B cell (primary cell): ENCODE measurements at regions not wholly inside any gene's neighbourhood (a gene's known extent, or its start where the extent isn't known, plus 50 kb on each side); places are given as distances from the start of the nearest gene placed in this dataset.

ENCODE experiments used
- ATAC-seq: fragments of 200-7000 bp; cut with Tn5 transposase; one replicate; pipeline ENCODE4 v1.10.0; 2021; ENCODE audit warnings: low read depth, mild to moderate bottlenecking, moderate number of reproducible peaks, moderate library complexity
- CTCF ChIA-PET: fragments of 350-600 bp; sonication (Branson Sonifier 250); formaldehyde crosslinking; loops from one replicate; lab custom pipeline; 2021; ENCODE audit warnings: antibody characterized with exemption, inconsistent platforms; lab: Charles Lee
- POLR2A ChIA-PET: fragments of 350-600 bp; sonication (Branson Sonifier 250); formaldehyde crosslinking; loops from one replicate; lab custom pipeline; 2021; ENCODE audit warnings: antibody characterized with exemption; lab: Charles Lee
- DNase-seq: peaks from one replicate; pipeline ENCODE4 v3.0.0; 2013
- H2AFZ ChIP-seq: 2 replicates; pipeline ENCODE4 v1.6.1; 2012; ENCODE audit warnings: mild to moderate bottlenecking, low read depth, low read length; ENCODE audit not compliant: insufficient read depth, poor library complexity, severe bottlenecking
- H3K27ac ChIP-seq, 2 donors: 1 replicate in 1 of 2; 2 replicates in 1 of 2; pipeline ENCODE4 v1.5.1; 2012 to 2013; ENCODE audit warnings: low read length in 2 of 2, mild to moderate bottlenecking in 2 of 2, moderate library complexity in 1 of 2
- H3K27me3 ChIP-seq, 4 experiments: fragments of 200-600 bp in 1 of 4; sonication (generic) in 1 of 4; replicated peaks in 1 of 4; 1 replicate in 2 of 4; 2 replicates in 2 of 4; pipeline versions ENCODE4 v1.6.1 to v1.7.0; 2013 to 2016; ENCODE audit warnings: low read length in 3 of 4, mild to moderate bottlenecking in 2 of 4, mixed read lengths in 1 of 4, moderate library complexity in 1 of 4; ENCODE audit not compliant: insufficient read depth in 4 of 4, control insufficient read depth in 3 of 4; ENCODE audit errors: control extremely low read depth in 1 of 4
- H3K36me3 ChIP-seq, 2 experiments: replicated peaks in 1 of 2; 1 replicate in 1 of 2; 2 replicates in 1 of 2; pipeline versions ENCODE4 v1.6.1 to v1.7.1; 2013; ENCODE audit warnings: low read length in 1 of 2; ENCODE audit not compliant: insufficient read depth in 2 of 2, control insufficient read depth in 1 of 2; ENCODE audit errors: control extremely low read depth in 1 of 2, extremely low read depth in 1 of 2
- H3K4me1 ChIP-seq, 2 donors: fragments of 200-600 bp in 1 of 2; sonication (generic) in 1 of 2; 1 replicate in 1 of 2; 2 replicates in 1 of 2; pipeline versions ENCODE4 v1.5.1 to v1.6.1; 2013 to 2017; ENCODE audit warnings: low read length in 2 of 2; ENCODE audit not compliant: control insufficient read depth in 2 of 2, insufficient read depth in 2 of 2
- H3K4me2 ChIP-seq: replicated peaks from 2 replicates; pipeline ENCODE3; 2012; ENCODE audit warnings: mild to moderate bottlenecking, low read depth, low read length; ENCODE audit not compliant: poor library complexity, severe bottlenecking
- H3K4me3 ChIP-seq, 5 experiments: fragments of 200-600 bp in 1 of 5; sonication (generic) in 1 of 5; 1 replicate in 3 of 5; 2 replicates in 2 of 5; pipeline versions ENCODE4 v1.5.1 to v1.7.0; 2011 to 2016; ENCODE audit warnings: low read length in 4 of 5, mild to moderate bottlenecking in 4 of 5, low read depth in 2 of 5, control low read depth in 1 of 5, moderate library complexity in 1 of 5; ENCODE audit not compliant: insufficient read depth in 1 of 5; ENCODE audit errors: control extremely low read depth in 1 of 5, extremely low read depth in 1 of 5
- H3K79me2 ChIP-seq: fragments of 200-600 bp; sonication (generic); one replicate; pipeline ENCODE4 v1.6.0; 2016; ENCODE audit warnings: low read length; ENCODE audit not compliant: control insufficient read depth, insufficient read depth
- H3K9ac ChIP-seq: fragments of 200-600 bp; sonication (generic); 2 replicates; pipeline ENCODE4 v1.6.1; 2017; ENCODE audit warnings: mild to moderate bottlenecking, low read length, moderate library complexity
- H3K9me3 ChIP-seq, 3 donors: one replicate each; pipeline versions ENCODE4 v1.6.1 to v1.7.1; 2013; ENCODE audit warnings: low read length in 2 of 3; ENCODE audit not compliant: control insufficient read depth in 2 of 3, insufficient read depth in 1 of 3; ENCODE audit errors: control extremely low read depth in 1 of 3
- H4K20me1 ChIP-seq: 2 replicates; pipeline ENCODE4 v1.6.0; 2012; ENCODE audit warnings: mild to moderate bottlenecking, low read length; ENCODE audit not compliant: insufficient read depth, control insufficient read depth, poor library complexity, severe bottlenecking
- H3K27ac Mint-ChIP-seq: one replicate; pipeline ENCODE4 v1.8.0; 2021; ENCODE audit warnings: mixed read lengths
- H3K27me3 Mint-ChIP-seq: one replicate; pipeline ENCODE4 v1.8.0; 2021; ENCODE audit warnings: mixed read lengths
- H3K4me1 Mint-ChIP-seq: one replicate; pipeline ENCODE4 v1.8.0; 2021; ENCODE audit warnings: mixed read lengths
- H3K4me3 Mint-ChIP-seq: one replicate; pipeline ENCODE4 v1.8.0; 2021; ENCODE audit warnings: mixed read lengths
- H3K9me3 Mint-ChIP-seq: one replicate; pipeline ENCODE4 v1.8.0; 2022; ENCODE audit warnings: mixed read lengths; ENCODE audit not compliant: insufficient read depth
- CTCF ChIP-seq: fragments of 200-600 bp; IDR thresholded peaks from one replicate; pipeline ENCODE4 v1.8.0; 2022; ENCODE audit warnings: antibody characterized with exemption, mild to moderate bottlenecking
- EZH2 ChIP-seq: IDR thresholded peaks from 2 replicates; pipeline ENCODE4 v1.6.1; 2012; ENCODE audit warnings: borderline replicate concordance, low read depth, mild to moderate bottlenecking, moderate library complexity, low read length; ENCODE audit not compliant: insufficient read depth, poor library complexity, severe bottlenecking
- WGBS: methylation state at CpG from one replicate; pipeline ENCODE4 v1.1.5; 2013; ENCODE audit warnings: missing lambda C conversion rate; ENCODE audit not compliant: insufficient coverage; 5-methylcytosine and 5-hydroxymethylcytosine counted together
- intact Hi-C: fragments of 100-400 bp; cut with micrococcal nuclease; formaldehyde crosslinking; loops from one replicate; pipeline ENCODE4 v1.10.0; 2022

GRCh38 chr1:29993950-29994349, 729.4 kb downstream of the MATN1 start:
- Histone ChIP-seq H4K20me1 (no peaks in the 10 kb centered on the region), H3K9me3 (peaks cover 5 to 23% (median 7%) of the 10 kb centered on the region in 3 donors), H3K27ac (no peak overlapping the region), H3K4me2 (no peak overlapping the region), H3K4me1 (no peaks in the 10 kb centered on the region), H3K27me3 (no peaks in the 10 kb centered on the region), H3K36me3 (no peaks in the 10 kb centered on the region), H3K79me2 (no peaks in the 10 kb centered on the region), H3K9ac (no peak overlapping the region), H2AFZ (no peak overlapping the region), H3K4me3 (no peak overlapping the region)
- POLR2A ChIA-PET = no interaction called here
- peaks cover 11% of the 10 kb centered on the region for H3K9me3 Mint-ChIP-seq
- no peak overlapping the region for H3K4me3 Mint-ChIP-seq
- no peaks in the 10 kb centered on the region for H3K4me1 Mint-ChIP-seq
- no peaks in the 10 kb centered on the region for H3K27me3 Mint-ChIP-seq
- ATAC-seq (no peak), DNase-seq (no peak)
- CTCF ChIA-PET = no interaction called here
- H3K27ac Mint-ChIP-seq = no peak overlapping the region
- TF ChIP-seq EZH2 = no peak
- TF ChIP-seq CTCF = no peak
- intact Hi-C loops = no loop called here

GRCh38 chr1:29991815-29992214, 731.6 kb downstream of the MATN1 start:
- Mint-ChIP-seq H3K4me3 (no peak overlapping the region), H3K9me3 (peaks cover 11% of the 10 kb centered on the region), H3K4me1 (no peaks in the 10 kb centered on the region), H3K27ac (no peak overlapping the region), H3K27me3 (no peaks in the 10 kb centered on the region)
- Histone ChIP-seq H3K9ac (no peak overlapping the region), H3K79me2 (no peaks in the 10 kb centered on the region), H3K4me3 (no peak overlapping the region), H3K36me3 (no peaks in the 10 kb centered on the region), H4K20me1 (no peaks in the 10 kb centered on the region), H3K27me3 (no peaks in the 10 kb centered on the region), H2AFZ (no peak overlapping the region), H3K4me2 (no peak overlapping the region), H3K4me1 (no peaks in the 10 kb centered on the region), H3K9me3 (peaks cover 5 to 19% (median 7%) of the 10 kb centered on the region in 3 donors), H3K27ac (no peak overlapping the region)
- DNase-seq (no peak), ATAC-seq (no peak)
- ChIA-PET CTCF (no interaction called here), POLR2A (no interaction called here)
- intact Hi-C loops = no loop called here
- 88% methylated on average over 2 of the region's 3 CpGs for WGBS
- TF ChIP-seq EZH2 (no peak), CTCF (no peak)
